Naive thymus-derived CD4-positive, alpha-beta T cell (primary cell): ENCODE measurements at regions not wholly inside any gene's neighbourhood (a gene's known extent, or its start where the extent isn't known, plus 50 kb on each side); places are given as distances from the start of the nearest gene placed in this dataset.

Experiments
- ATAC-seq: fragments of 150-1000 bp; cut with Tn5 transposase; 2 replicates; pipeline ENCODE4 v1.10.0; 2021; ENCODE audit warnings: mild to moderate bottlenecking, moderate library complexity
- CTCF ChIA-PET: fragments of 350-600 bp; sonication (Branson Sonifier 250); formaldehyde crosslinking; loops from one replicate; lab custom pipeline; 2021; ENCODE audit warnings: antibody characterized with exemption; lab: Charles Lee
- POLR2A ChIA-PET: fragments of 350-600 bp; sonication (Branson Sonifier 250); formaldehyde crosslinking; loops from one replicate; lab custom pipeline; 2021; ENCODE audit warnings: antibody characterized with exemption, inconsistent platforms; lab: Charles Lee
- DNase-seq, 9 donors: peaks; one replicate each; pipeline versions ENCODE4 v3.0.0 to v3.0.0-alpha.2; 2020 to 2022; ENCODE audit warnings: mixed read lengths in 1 of 9
- H3K27ac ChIP-seq: one replicate; pipeline ENCODE4 v1.7.0; 2013; ENCODE audit warnings: mild to moderate bottlenecking, low read depth, low read length, moderate library complexity
- H3K27me3 ChIP-seq, 2 donors: one replicate each; pipeline ENCODE4 v1.7.0; 2013; ENCODE audit warnings: low read length in 2 of 2, mild to moderate bottlenecking in 2 of 2, moderate library complexity in 2 of 2; ENCODE audit not compliant: control insufficient read depth in 2 of 2, insufficient read depth in 2 of 2
- H3K36me3 ChIP-seq, 3 experiments: 1 replicate in 2 of 3; 2 replicates in 1 of 3; pipeline ENCODE4 v1.7.0; 2013; ENCODE audit warnings: low read length in 3 of 3, mild to moderate bottlenecking in 3 of 3, moderate library complexity in 1 of 3; ENCODE audit not compliant: insufficient read depth in 3 of 3, control insufficient read depth in 2 of 3
- H3K4me1 ChIP-seq, 2 donors: one replicate each; pipeline ENCODE4 v1.7.0; 2013; ENCODE audit warnings: low read length in 2 of 2, mild to moderate bottlenecking in 2 of 2, moderate library complexity in 1 of 2; ENCODE audit not compliant: control insufficient read depth in 2 of 2, insufficient read depth in 2 of 2
- H3K4me3 ChIP-seq: 2 replicates; pipeline ENCODE4 v1.7.0; 2013; ENCODE audit warnings: mild to moderate bottlenecking, low read length
- H3K9me3 ChIP-seq, 3 experiments: 1 replicate in 2 of 3; 2 replicates in 1 of 3; pipeline ENCODE4 v1.7.0; 2013; ENCODE audit warnings: low read length in 3 of 3; ENCODE audit not compliant: control insufficient read depth in 2 of 3
- H3K27ac Mint-ChIP-seq, 9 donors: one replicate each; pipeline ENCODE4 v1.8.0; 2020 to 2022; ENCODE audit warnings: mixed read lengths in 9 of 9, mild to moderate bottlenecking in 8 of 9, moderate library complexity in 5 of 9, inconsistent platforms in 2 of 9
- H3K27me3 Mint-ChIP-seq, 5 donors: one replicate each; pipeline ENCODE4 v1.8.0; 2021 to 2022; ENCODE audit warnings: mixed read lengths in 5 of 5, mild to moderate bottlenecking in 1 of 5
- H3K36me3 Mint-ChIP-seq, 5 donors: one replicate each; pipeline ENCODE4 v1.8.0; 2020 to 2022; ENCODE audit warnings: mixed read lengths in 5 of 5, mild to moderate bottlenecking in 3 of 5, inconsistent platforms in 1 of 5
- H3K4me1 Mint-ChIP-seq, 7 donors: one replicate each; pipeline ENCODE4 v1.8.0; 2020 to 2022; ENCODE audit warnings: mixed read lengths in 7 of 7, mild to moderate bottlenecking in 3 of 7, inconsistent platforms in 1 of 7
- H3K4me3 Mint-ChIP-seq, 10 donors: one replicate each; pipeline ENCODE4 v1.8.0; 2020 to 2022; ENCODE audit warnings: mild to moderate bottlenecking in 10 of 10, mixed read lengths in 10 of 10, moderate library complexity in 6 of 10, inconsistent platforms in 2 of 10
- H3K9me3 Mint-ChIP-seq, 11 donors: one replicate each; pipeline ENCODE4 v1.8.0; 2020 to 2022; ENCODE audit warnings: mixed read lengths in 11 of 11, mild to moderate bottlenecking in 4 of 11, inconsistent platforms in 1 of 11, moderate library complexity in 1 of 11
- intact Hi-C, 2 donors: fragments of 100-400 bp; cut with micrococcal nuclease; formaldehyde crosslinking; loops; one replicate each; pipeline ENCODE4 v1.15.1; 2023

DNA sequence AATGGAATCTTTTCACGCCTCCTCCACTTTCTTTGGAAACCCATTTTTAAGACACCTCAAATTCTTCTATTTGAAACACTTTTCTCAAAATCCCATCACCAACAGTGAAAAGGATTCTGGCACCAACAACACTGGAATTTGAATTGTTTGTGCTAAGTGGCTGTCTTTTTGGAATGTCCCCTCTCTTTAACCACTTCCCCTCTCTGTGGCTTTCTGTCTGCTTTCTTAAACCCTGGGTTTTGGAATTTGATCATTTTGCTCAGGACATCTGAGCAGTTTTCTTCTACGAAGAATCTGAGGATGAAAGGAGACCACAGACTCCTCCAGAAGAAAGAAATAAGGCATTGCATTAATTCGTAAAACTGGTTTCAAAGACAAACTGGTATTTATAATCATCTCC is 89.0 kb downstream of the MXRA5 start:
- H3K9me3 Mint-ChIP-seq = peaks cover 0 to 17% (median 5%) of the 10 kb centered on the region in 11 donors
- no peak for DNase-seq
- no peaks in the 10 kb centered on the region for H3K4me1 Mint-ChIP-seq
- Histone ChIP-seq H3K4me3 (no peak overlapping the region), H3K27me3 (no peaks in the 10 kb centered on the region), H3K4me1 (no peaks in the 10 kb centered on the region), H3K36me3 (no peaks in the 10 kb centered on the region), H3K9me3 (no peaks in the 10 kb centered on the region), H3K27ac (no peak overlapping the region)
- H3K4me3 Mint-ChIP-seq = no peak overlapping the region
- no peak for ATAC-seq
- intact Hi-C loops = no loop called here
- CTCF ChIA-PET = no interaction called here
- no peak overlapping the region for H3K27ac Mint-ChIP-seq
- H3K27me3 Mint-ChIP-seq = peaks cover 0 to 4% (median 0%) of the 10 kb centered on the region in 5 donors
- H3K36me3 Mint-ChIP-seq = no peaks in the 10 kb centered on the region
- POLR2A ChIA-PET = no interaction called here

DNA sequence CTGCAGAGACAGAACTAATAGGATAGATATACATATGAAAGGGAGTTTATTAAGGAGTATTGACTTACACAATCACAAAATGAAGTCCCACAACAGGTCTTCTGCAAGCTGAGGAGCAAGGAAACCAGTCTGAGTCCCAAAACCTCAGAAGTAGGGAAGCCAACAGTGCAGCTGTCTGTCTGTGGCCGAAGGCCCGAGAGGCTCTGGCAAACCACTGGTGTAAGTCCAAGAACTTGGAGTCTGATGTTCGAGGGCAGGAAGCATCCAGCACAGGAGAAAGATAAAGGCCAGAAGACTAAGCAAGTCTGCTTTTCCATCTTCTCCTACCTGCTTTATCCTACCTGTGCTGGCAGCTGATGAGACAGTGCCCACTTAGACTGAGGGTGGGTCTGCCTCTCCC is 89.6 kb downstream of the MXRA5 start:
- no peaks in the 10 kb centered on the region for H3K9me3 ChIP-seq
- no peak for ATAC-seq
- H3K4me1 Mint-ChIP-seq = no peaks in the 10 kb centered on the region
- no peaks in the 10 kb centered on the region for H3K36me3 ChIP-seq
- no peaks in the 10 kb centered on the region for H3K4me1 ChIP-seq
- DNase-seq = no peak
- no peaks in the 10 kb centered on the region for H3K36me3 Mint-ChIP-seq
- H3K27ac Mint-ChIP-seq = no peak overlapping the region
- no peak overlapping the region for H3K4me3 ChIP-seq
- ChIA-PET POLR2A (no interaction called here), CTCF (no interaction called here)
- intact Hi-C loops = no loop called here
- H3K9me3 Mint-ChIP-seq = peaks cover 0 to 11% (median 5%) of the 10 kb centered on the region in 11 donors
- peaks cover 0 to 4% (median 0%) of the 10 kb centered on the region in 5 donors for H3K27me3 Mint-ChIP-seq
- no peak overlapping the region for H3K27ac ChIP-seq
- no peaks in the 10 kb centered on the region for H3K27me3 ChIP-seq
- H3K4me3 Mint-ChIP-seq = no peak overlapping the region

DNA sequence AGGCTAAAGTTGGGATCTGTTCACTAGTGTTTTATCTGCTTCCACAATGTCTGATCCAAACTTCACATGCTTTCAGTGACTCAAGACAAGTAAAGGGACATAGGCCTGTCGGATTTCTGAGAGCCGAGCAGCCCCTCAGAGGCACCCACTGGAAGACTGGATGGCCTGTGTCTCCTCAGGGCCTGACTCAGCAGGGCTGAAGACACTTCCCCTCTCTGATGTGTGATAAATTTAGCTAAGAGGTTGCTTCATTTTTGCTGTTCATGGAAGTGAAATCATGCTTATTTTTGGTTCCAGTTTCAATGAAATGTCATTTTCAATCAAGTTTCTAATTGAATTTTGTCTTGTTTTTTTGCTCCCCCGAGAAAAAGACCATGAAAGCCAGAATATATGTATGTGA is 93.7 kb downstream of the MXRA5 start:
- Histone ChIP-seq H3K27ac (no peak overlapping the region), H3K4me1 (no peaks in the 10 kb centered on the region), H3K36me3 (no peaks in the 10 kb centered on the region), H3K4me3 (no peak overlapping the region), H3K27me3 (no peaks in the 10 kb centered on the region), H3K9me3 (no peaks in the 10 kb centered on the region)
- no peaks in the 10 kb centered on the region for H3K36me3 Mint-ChIP-seq
- ChIA-PET POLR2A (no interaction called here), CTCF (no interaction called here)
- H3K4me1 Mint-ChIP-seq = no peaks in the 10 kb centered on the region
- no peak overlapping the region for H3K27ac Mint-ChIP-seq
- H3K27me3 Mint-ChIP-seq = peaks cover 0 to 4% (median 0%) of the 10 kb centered on the region in 5 donors
- no peak for ATAC-seq
- no peak overlapping the region for H3K4me3 Mint-ChIP-seq
- intact Hi-C loops = no loop called here
- no peak for DNase-seq
- H3K9me3 Mint-ChIP-seq = peaks cover 0 to 13% (median 0%) of the 10 kb centered on the region in 11 donors

DNA sequence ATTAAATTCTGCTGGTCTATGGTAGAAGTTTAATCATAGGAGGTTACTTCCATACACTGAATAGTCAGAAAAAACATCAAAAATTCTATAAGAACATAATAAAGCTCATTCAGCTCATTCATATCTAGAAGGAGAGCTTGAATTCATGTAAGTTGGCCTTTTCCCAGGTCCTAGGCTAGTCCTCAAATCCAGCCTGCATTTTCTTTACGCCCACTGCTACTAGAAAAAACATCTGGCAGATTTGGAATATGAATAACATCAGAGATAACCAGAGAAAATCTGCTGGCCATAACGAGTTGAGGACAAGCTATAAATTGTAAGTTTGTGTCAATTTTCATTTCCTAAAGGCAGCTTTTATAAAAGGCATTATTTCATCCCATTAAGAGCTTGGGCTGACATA is 95.5 kb downstream of the MXRA5 start:
- ATAC-seq (no peak), DNase-seq (no peak)
- no peaks in the 10 kb centered on the region for H3K4me1 ChIP-seq
- no peaks in the 10 kb centered on the region for H3K9me3 ChIP-seq
- ChIA-PET POLR2A (no interaction called here), CTCF (no interaction called here)
- no peak overlapping the region for H3K27ac ChIP-seq
- H3K4me1 Mint-ChIP-seq = no peaks in the 10 kb centered on the region
- intact Hi-C loops = no loop called here
- H3K36me3 ChIP-seq = no peaks in the 10 kb centered on the region
- peaks cover 0 to 4% (median 0%) of the 10 kb centered on the region in 5 donors for H3K27me3 Mint-ChIP-seq
- no peaks in the 10 kb centered on the region for H3K27me3 ChIP-seq
- H3K4me3 ChIP-seq = no peak overlapping the region
- no peak overlapping the region for H3K27ac Mint-ChIP-seq
- H3K9me3 Mint-ChIP-seq = peaks cover 0 to 13% (median 0%) of the 10 kb centered on the region in 11 donors
- H3K4me3 Mint-ChIP-seq = no peak overlapping the region
- H3K36me3 Mint-ChIP-seq = no peaks in the 10 kb centered on the region

DNA sequence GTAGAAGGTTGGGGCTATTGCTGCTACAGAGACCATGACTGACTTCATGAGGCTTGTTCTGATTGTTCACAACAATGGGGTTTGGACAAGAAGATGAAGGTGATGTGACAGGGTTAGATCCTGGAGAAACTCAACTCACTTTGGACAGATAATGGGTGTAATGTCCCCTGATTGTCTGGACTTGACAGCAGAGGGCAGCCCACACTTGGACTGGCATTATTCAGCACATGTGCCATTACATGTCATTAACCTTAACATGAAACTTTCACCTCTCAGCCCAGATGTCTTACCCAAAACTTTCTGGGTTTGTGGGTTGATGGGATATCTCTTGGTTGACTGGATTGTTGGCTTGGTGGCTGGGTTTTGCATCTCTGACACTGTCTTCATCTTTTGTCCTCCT is 101.5 kb downstream of the MXRA5 start:
- Mint-ChIP-seq H3K36me3 (no peaks in the 10 kb centered on the region), H3K9me3 (peaks cover 0 to 14% (median 3%) of the 10 kb centered on the region in 11 donors), H3K4me1 (peaks cover 0 to 1% (median 0%) of the 10 kb centered on the region in 7 donors), H3K4me3 (no peak overlapping the region), H3K27ac (no peak overlapping the region), H3K27me3 (peaks cover 0 to 8% (median 0%) of the 10 kb centered on the region in 5 donors)
- POLR2A ChIA-PET = no interaction called here
- H3K27me3 ChIP-seq = no peaks in the 10 kb centered on the region
- intact Hi-C loops = no loop called here
- CTCF ChIA-PET = no interaction called here
- H3K36me3 ChIP-seq = no peaks in the 10 kb centered on the region
- DNase-seq = no peak
- ATAC-seq = no peak
- H3K9me3 ChIP-seq = no peaks in the 10 kb centered on the region
- H3K4me3 ChIP-seq = no peak overlapping the region
- no peak overlapping the region for H3K27ac ChIP-seq
- no peaks in the 10 kb centered on the region for H3K4me1 ChIP-seq

DNA sequence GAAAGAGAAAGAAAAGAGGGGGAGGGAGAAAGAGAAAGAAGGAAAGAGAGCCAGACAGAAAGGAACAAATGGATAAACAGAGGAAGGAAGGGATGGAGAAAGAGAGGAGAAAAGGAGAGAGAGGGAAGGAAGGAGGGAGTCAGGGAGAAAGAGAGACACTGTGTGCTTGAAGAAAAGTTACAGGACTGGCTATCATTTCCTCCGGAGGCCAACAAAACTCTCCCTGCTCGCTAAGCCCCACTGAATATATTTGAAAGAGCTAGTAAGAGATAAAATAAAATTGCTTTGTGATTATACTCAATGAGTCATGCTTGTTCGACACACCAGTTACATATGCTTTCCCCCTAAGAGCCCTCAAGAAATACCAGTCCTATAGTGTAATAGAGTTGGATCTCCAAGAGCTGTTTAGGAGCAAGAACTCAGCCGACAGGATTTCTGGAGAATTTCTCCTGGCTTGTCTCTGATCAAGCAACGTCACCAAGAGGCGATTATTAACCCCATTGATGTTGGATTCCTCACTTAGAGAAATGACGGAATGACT is 102.2 kb downstream of the MXRA5 start:
- Mint-ChIP-seq H3K4me3 (no peak overlapping the region), H3K9me3 (peaks cover 0 to 14% (median 3%) of the 10 kb centered on the region in 11 donors), H3K4me1 (peaks cover 0 to 1% (median 0%) of the 10 kb centered on the region in 7 donors), H3K27me3 (peaks cover 0 to 5% (median 0%) of the 10 kb centered on the region in 5 donors), H3K27ac (no peak overlapping the region), H3K36me3 (no peaks in the 10 kb centered on the region)
- H3K36me3 ChIP-seq = no peaks in the 10 kb centered on the region
- intact Hi-C loops = no loop called here
- POLR2A ChIA-PET = no interaction called here
- DNase-seq = no peak
- H3K4me3 ChIP-seq = no peak overlapping the region
- no peaks in the 10 kb centered on the region for H3K9me3 ChIP-seq
- no peak for ATAC-seq
- CTCF ChIA-PET = no interaction called here
- no peak overlapping the region for H3K27ac ChIP-seq
- H3K4me1 ChIP-seq = no peaks in the 10 kb centered on the region
- no peaks in the 10 kb centered on the region for H3K27me3 ChIP-seq

DNA sequence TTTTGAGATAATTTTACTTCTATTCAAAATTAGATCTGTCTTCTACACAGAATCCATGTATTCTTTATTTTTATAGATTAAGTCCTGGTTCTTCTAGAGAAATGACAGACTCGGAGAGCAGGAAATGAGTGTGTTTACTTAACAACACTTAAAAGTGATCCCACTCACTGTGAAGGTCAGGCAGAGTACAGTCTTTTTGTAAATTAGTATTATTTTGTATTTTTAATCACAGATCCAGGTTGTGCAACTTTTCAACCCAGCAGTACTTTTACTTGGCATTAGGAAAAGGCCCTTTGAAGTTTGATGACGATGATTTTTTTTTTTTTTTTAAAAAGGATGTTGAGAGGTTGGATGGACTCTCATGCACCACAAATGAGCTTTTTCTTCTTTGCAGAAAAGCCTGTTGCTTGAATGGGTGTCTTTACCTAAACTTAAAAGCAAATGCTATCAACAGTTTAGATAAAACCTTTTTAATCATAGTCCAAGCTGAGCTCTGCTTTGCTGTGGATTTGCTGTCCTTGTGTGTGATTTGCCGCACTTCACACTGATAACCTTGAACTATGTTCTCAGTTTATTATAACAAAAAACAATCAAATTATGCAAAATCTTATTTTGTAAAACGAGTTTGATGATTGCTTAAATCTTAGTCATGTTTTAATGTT is 114.1 kb downstream of the MXRA5 start:
- no peaks in the 10 kb centered on the region for H3K27me3 ChIP-seq
- no peak for DNase-seq
- Mint-ChIP-seq H3K4me3 (no peak overlapping the region), H3K27ac (no peak overlapping the region), H3K36me3 (no peaks in the 10 kb centered on the region), H3K9me3 (peaks cover 0 to 13% (median 0%) of the 10 kb centered on the region in 11 donors), H3K4me1 (no peaks in the 10 kb centered on the region), H3K27me3 (no peaks in the 10 kb centered on the region)
- no peak overlapping the region for H3K27ac ChIP-seq
- H3K9me3 ChIP-seq = no peaks in the 10 kb centered on the region
- H3K4me3 ChIP-seq = no peak overlapping the region
- no peaks in the 10 kb centered on the region for H3K36me3 ChIP-seq
- ChIA-PET POLR2A (no interaction called here), CTCF (no interaction called here)
- intact Hi-C loops = no loop called here
- no peak for ATAC-seq
- H3K4me1 ChIP-seq = no peaks in the 10 kb centered on the region
